ENCODE measurements at regions not wholly inside any gene's neighbourhood (a gene's known extent, or its start where the extent isn't known, plus 50 kb on each side); places are given as distances from the start of the nearest gene placed in this dataset.

DNA sequence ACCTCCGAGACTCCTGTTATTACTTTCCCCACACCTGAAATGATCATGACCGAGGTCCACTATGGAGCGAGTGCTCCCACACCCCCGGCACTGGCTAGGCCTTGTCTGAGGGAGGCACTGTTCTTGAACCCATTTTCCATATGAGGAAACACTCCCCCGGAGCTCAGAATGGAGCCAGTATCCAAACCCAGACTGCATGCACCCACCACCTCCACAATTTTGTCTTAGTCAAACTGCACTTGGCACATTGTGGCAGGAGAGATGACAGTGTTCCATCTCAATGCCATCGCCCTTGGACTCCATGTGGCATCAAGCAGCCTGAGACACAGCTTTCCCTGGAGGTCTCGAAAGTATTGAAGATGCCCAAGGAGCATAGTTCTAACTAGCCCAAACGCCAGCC is 154.1 kb downstream of the NUP210 start:
- DNase-seq: no peak

DNA sequence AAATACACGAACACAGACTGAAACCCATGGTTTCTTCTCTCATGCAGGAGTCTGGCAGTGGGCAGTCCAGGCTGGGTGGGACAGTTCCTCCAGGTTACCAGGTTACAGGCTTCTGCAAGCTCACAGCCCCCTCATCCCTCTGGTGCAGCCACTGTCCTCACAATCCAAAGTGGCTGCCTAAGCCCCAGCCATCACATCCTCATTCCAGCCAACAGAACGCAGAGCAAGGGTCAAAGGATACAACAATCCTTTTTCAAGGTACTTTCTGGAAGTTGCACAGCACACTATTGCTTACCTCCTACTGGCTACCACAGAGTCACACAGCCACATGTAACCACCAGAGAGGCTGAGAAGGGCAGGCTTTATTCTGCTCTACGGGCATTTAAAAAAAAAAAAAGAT is 154.6 kb downstream of the NUP210 start:
- DNase-seq: no peak

DNA sequence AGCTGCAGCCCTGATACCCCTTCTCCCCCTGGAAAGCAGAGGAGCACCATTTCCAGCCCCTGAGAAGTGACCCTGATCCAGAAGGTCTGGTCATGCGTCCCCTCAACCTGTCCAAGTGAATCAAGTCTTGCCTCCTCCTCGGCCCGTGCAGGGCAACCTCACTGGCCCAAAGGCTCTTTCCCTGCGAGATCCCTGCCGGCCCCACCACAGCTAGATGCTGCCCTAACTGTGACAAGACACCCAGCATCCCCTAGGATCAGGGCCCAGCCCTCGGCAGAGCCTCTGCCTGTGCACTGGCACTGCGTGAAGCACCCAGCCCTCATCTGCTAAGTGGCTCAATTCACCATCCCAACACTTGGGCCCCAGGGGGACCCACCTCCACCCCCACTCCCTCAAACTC is 155.1 kb downstream of the NUP210 start:
- no peak for DNase-seq

DNA sequence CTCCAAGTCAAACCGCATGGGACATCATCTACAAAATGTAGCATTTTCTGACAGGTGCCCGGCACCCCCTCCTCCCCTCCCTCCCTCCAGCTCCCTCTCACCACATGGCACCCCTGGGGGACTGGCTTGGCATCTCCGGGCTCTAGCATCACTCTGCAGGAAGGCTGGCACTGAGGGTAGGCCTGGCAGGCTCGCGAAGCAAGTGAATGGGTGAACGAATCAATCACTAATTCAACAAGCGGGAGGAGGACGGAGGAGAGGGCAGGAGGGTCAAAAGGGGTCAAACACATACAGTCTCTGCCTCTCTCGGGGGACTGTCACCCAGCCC is 155.7 kb downstream of the NUP210 start:
- no peak for DNase-seq

DNA sequence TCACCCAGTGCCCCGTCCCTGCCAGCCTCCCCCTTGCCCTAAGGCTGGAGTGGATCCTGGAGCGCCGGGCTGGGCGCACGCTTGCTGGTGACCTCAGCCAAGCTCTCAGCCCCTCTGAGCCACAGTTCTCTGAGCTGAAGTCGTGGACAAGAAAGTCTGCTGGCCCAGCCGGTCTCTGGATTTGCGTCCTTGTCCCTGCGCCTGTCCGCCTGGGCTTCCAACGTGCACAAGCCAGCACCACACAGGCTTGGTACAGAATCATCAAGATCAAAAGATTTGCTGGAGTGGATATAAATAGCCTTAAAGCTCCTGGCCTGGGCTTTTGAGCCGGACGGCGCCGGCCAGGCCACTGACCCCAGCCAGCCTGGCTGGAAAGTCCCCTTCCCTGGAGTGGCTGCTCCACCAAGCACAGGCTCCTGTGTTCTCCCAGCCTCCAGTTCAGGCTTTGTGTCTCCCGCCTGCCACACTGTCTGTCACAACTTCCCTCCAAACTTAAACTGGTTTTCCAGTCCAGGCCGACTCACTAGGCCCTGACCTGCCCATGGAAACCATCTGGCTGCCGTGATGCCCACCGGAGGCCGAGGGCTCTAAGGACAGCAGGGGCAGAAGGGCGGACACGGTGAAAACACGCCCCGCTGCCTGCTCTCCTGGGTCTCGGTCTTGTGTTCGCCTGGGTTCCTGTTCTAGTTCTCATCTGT is 156.2 kb downstream of the NUP210 start:
- DNase-seq: no peak

DNA sequence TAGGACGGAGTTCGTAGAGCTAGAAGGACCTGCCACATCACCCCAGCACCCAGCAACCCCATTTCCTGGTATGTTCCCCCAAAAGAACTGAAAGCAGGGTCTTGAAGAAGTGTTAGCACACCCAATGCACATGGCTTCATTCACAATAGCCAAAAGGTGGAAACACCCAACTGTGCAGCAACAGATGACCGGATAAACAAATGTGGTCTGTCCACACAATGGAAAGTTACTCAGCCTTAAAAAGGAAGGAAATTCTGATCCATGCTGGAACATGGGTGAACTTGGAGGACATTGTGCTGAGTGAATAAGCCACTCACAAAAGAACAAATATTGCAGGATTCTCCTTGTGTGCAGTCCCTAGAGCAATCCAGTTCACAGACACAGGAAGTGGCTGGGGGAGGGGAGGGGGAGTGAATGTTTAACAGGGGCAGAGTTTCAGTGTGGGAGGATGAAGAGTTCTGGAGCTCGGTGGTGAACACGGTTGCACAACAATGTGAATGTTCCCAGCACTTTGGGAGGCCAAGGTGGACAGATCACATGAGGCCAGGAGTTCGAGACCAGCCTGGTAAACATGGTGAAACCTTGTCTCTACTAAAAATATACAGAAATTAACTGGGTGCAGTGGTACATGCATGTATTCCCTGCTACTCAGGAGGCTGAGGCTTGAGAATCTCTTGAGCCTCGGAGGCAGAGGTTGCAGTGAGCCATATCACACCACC is 157.5 kb downstream of the NUP210 start:
- no peak for DNase-seq

DNA sequence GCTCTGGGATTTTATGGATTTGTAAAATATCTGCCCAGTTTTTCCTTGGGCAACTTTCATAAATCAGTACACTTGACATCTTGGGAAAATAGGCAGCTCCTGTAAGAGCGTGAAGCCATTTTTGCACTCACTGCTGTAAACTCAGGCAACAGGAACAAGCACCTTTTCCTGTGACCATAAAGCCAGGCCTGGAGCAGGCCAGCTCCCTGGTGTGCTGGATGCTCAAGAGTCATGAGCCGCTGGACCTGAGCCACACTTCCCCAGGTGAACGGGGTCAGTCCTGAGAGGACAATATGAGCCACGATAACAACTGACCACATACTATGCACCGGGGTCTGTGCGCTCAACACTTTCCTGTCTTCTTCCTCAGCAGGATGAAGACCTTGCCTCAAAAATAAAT is 158.2 kb downstream of the NUP210 start:
- no peak for DNase-seq

DNA sequence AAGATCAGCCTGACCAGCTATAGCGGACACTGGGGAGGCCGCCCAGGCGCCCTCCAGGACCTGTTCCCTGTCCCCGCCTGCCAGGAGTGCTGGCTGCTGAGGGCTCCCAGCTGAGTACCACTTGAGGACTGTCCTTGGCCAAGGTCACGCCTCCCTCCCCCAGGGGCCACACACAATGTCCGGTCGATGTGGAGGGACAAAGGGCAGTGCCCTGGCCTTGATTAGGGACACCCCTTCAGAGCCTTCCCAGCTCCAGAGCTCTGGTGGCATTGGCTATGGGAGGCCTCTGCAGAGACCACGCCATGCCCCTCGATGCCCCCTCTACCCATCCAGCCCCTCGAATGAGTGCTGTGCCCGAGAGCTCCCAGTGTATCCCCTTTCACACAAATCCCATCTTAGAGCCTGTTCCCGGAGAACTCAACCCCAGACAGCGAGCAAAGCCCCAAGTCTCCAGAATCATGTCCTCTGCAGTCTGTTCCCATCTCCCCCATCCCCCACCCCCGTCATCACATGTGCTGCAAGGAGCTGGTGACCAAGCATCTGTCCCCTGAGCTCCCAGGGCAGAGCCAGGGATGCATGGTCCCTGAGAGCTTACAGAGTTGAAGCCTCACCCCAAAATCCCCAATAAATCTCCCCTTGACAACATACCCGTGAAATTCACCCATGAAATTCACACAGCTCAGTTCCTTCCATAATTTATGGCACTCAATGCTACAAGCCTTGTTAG is 158.9 kb downstream of the NUP210 start:
- DNase-seq: no peak

DNA sequence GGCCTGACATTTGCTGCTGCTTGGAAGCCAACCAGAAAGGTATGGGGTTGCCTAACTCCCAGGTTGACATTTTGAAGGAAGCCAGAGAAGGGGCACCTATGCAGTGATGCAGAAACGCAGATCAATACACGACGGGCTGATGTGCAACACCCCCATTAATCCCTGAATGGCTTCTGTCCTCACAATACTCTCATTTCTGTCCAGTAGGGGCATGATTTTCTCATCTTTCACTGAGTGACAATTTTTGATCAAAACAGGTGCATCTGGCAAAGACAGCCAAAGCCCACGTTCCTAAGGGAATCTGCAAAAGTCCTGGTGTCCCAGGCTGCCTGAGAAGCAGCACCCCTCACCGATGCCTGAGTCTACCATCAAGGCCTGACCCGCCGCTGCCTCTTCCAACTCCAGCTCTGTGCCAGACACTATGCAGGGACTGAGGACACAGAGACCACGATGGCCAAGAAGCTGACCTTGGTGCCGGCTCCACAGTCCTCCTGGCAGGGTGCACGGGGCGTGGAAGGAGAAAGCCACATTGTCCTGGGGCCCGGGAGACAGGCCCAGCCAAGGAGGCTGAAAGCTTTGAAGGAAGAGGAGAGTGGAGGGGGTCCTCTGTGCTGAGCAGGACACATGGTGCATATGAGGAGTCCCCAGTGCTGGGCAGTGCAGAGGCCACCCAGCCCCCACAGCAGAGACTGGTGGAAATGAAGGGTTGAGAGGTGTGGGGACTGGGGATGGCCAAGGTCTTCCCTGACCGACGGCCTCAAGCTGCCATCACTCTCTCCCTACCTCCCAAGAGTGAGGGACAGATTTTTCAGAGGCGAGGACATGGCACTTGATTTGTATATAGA is 159.6 kb downstream of the NUP210 start:
- no peak for DNase-seq

DNA sequence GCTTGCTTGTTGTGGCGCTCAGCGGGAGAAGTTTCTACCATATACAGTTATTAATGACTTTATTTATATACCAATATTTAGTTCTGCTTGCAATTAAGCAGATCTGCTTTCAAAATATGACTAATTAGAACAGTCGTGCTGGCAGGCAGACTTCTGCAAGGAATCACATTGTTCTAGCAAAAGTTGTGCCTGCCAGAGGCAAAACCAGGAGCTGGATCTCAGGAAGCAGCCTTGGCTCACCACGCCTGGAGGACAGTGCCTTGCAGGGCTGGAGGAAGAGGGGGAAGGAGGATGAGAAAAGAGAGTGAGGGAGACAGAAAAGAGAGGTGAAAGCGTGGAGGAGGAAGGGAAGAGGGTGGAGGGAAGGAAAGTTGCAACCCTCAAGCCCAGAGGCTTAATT is 160.3 kb downstream of the NUP210 start:
- no peak for DNase-seq

DNA sequence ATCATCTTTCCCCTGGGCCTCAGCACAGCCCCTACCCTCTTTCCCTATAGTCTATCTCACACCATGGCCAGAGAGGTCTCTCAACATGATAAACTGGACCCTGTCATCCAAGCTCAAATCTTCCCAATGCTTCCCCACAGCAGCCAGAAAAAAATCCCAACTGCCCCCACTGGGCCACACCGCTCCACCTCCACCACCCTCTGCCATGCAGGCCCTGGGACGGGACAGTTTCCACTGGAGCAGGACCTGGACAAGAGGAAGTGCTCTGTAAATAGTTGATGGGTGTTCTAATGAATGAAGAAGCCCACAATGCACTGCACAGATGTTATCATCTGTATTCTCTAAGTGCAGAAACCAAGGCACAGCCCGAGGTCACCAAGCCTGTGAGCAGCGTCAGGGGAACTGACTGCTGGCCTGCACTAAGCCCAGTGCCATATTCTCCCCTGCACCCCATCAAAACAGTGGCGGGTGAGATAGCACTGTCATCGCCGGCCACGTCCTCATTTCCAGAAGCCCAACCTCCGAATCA is 161.1 kb downstream of the NUP210 start:
- no peak for DNase-seq

DNA sequence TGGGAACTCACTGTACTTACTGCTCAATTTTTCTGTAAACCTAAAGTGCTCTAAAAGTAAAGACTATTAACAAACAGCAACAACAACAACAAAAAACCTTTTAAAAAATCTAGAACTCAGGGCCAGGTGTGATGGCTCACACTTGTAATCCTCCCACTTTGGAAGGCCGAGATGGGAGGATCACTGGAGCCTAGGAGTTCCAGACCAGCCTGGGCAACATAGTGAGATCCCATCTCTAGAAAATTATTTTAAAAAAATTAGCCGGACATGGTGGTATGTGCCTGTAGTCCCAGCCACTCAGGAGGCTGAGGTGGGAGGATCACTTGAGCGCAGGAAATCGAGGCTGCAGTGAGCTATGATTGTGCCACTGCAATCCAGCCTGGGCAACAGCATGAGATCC is 161.8 kb downstream of the NUP210 start:
- no peak for DNase-seq

DNA sequence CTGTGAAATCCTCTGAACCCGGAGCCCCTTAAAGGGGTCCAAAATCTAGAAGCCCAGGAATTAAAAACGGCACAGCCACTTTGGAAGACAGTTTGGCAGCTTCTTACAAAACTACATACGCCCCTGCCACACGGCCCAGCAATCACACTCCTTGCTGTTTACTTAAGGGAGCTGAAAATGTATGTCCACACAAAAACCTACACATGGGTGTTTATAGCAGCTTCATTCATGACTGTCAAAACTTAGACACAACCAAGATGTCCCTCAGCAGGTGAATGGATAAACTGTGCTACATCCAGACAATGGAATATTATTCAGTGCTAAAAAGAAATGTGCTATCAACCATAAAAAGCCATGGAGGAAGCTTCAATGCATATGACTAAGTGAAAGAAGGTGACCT is 162.5 kb downstream of the NUP210 start:
- DNase-seq: no peak

DNA sequence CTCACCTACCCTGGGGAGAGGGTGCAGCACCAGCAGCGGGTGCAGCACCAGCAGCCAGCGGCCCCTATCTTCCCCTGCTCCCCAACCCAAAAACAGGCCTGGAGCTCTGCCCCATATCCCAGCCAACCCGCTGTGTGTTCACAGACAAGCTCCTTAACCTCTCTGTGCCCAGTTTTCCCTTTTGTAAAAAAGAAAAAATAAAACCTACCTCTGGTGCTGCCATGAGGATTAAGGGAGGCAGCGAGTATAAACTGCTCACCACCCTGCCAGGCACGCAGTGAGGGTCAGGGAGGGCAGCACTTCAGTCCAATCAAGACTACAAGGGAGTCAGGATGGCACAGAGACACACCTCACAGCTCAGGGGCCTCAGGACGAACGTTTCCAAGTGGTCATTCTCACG is 163.3 kb downstream of the NUP210 start:
- no peak for DNase-seq

DNA sequence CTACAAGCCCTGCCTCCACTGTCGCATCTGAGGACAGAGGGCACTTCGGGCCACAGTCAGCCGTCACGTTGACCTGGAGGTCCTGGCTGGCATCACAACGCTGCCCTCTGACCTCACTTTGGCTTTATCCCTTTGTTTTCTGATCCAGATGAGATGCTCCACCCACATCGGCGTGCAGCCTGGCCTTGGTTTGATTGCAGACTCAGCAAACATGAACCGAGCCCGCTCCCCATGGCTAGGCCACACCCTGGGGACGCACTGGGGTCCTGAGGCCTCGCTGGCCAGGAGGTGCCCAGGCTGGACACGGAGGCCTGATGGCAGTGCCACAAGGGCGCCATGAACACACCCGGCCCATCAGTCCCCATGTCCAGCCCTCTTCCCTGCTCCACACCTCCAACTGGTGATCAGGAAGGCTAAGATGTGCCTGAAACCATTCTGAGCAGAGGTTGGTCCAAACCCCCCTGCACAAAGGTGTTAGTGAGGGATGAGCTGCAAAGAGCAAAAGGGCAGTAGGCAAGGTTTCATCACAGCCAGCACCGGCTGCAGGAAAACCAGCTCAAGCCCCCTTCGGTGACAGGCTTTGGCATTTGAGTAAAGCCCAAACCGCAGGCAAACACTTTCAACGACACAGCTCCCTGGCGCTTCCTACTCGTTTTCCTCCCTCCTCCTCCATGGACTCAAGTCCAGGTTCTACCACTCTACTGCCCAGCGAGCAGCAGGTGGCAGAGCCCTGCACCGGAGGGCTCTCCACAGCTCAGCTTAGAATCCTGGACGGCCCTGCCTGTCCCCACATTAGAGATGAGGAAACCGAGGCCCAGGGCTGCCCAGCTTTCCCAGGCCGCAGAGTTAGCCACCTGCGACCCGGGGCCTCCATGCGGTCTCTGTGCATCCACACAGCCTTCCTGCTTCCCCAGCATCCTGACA is 165.8 kb downstream of the NUP210 start:
- peak; percentile 19 for DNase-seq

DNA sequence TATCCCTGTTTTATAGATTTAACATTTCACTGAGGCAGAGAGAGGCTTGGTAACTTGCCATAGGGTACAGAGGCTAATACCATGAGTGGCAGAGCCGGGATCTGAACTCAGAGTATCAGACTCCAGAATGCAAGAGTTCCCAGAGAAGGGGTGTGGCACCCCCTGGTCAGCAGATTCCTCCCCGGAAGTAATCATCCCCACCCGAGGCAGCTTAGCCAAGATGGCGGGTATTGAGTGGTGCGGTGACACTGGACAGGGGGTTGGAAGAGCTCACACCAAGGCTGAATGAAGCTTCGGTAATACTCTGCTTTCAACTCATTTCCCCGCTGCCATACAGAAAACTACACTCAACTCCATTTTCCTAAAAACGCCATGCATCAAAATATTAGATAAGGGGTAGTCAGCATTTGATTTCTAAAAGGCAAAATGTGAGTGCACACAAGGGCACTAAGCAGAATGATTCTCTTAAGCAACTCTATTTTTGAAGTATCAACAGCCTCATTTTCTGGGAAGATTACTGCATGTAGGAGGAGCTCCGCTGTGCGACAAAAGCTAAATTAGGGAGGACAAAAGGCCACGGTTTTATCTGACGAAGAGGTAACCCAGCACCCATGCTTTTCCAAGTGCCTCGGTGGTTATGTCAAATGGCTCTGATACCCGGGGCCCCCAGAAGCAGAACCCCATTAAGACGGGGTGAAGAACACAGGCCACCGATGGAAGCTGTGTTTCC is 166.7 kb downstream of the NUP210 start:
- DNase-seq: no peak

DNA sequence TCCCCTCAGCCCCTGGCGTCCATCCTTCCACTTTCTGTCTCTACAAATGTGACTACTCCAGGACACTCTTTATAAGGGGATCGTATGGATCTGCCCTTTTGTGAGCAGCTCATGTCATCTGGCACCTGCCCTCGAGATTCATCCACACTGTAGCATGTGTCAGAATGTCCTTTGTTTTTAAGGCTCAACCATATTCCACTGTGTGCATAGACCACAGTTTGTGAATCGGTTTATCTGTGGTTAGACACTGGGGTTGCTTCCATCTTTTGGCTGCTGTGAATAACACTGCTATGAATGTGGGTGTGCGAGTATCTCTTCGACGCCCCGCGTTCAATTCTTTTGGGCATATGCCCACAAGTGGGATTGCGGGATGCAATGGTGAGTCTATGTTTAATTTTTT is 167.9 kb downstream of the NUP210 start:
- no peak for DNase-seq

DNA sequence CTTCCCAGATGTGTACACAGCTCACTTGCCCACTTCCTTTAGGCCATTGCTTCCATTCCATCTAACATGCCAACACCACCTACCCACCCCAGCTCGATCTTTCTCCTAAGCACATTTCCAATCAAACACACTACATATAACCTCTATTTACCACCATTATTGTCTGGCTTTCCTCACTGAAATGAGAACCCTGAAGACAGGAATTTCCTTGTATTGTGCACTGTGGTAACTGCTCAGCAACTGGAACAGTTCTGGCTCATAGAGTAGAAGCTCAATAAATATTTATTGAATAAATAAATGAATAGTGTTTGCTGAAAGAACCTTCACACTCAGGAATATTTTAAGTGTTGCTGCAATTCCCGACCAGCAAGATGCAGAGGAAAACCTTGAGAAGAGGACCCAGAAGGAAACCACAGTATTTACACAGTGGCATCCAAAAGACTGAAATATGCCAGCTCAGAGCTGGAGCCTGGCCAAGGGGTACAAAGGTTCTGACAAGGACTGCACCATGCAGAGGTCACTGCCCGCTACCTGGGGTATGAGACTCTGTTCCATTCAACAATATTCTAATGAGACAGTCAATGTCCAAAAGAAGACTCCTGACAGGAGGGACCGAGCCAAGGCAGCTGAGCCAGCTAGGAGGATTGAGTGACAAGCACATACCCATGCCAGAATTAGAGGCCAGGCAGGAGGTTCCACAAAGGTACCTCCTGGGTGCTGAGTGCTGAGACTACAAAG is 168.8 kb downstream of the NUP210 start:
- no peak for DNase-seq

DNA sequence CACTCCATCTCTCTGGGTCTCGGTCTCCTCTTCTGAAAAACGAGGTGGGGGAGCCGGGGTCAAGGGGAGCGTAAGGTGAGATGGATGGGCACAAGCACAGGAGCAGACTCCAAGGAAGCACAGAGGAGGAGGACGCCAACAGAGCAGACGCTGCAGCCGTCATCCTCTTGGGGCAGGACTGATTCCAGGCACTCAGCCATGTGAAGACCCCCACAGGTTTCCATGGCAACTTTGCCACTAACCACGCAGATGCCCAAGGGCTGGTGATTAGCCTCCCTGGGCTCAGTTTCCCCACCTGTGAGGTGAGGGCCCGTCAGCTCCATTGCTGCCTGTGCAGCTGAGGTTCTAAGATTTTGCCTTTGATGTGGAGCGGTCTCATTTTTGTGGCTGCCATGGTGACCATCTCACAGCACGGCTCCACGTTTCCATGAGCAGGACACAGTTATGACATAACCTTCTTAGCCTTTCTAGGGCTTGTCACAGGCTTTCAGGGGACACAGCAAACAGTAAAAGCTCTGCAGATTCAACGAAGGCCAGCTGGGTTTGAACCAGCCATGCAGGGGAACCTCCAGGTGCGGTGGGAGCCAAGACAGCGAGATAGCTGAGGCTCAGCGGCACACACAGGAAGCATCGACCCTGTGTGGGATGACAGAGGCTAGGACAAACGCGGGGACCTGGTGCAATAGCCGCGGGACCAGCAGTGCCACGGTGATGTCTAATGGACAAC is 170.3 kb downstream of the NUP210 start:
- no peak for DNase-seq

DNA sequence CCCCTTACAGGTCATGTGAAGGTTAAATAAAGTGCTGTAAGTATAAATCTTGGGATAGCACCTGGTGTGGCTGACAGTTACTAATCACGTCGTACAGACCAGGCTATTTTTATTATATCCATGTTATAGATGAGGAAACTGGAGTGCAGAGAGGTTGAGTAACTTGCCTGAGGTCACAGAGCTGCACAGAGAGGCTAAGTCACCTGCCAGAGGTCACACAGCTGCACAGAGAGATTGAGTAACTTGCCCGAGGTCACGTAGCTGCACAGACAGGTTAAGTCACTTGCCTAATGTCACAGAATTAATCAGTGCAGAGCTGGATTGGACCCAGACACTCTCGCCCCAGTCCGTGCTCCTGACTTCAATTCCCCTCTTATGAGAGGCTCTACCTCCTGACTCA is 171.5 kb downstream of the NUP210 start:
- no peak for DNase-seq
